ENCODE measurements at regions not wholly inside any gene's neighbourhood (a gene's known extent, or its start where the extent isn't known, plus 50 kb on each side); places are given as distances from the start of the nearest gene placed in this dataset.

- no peak overlapping the region for H3K4me3 ChIP-seq (replicated peaks; ENCODE audit: low read depth, low read length)
- TF ChIP-seq, protein P1, sequence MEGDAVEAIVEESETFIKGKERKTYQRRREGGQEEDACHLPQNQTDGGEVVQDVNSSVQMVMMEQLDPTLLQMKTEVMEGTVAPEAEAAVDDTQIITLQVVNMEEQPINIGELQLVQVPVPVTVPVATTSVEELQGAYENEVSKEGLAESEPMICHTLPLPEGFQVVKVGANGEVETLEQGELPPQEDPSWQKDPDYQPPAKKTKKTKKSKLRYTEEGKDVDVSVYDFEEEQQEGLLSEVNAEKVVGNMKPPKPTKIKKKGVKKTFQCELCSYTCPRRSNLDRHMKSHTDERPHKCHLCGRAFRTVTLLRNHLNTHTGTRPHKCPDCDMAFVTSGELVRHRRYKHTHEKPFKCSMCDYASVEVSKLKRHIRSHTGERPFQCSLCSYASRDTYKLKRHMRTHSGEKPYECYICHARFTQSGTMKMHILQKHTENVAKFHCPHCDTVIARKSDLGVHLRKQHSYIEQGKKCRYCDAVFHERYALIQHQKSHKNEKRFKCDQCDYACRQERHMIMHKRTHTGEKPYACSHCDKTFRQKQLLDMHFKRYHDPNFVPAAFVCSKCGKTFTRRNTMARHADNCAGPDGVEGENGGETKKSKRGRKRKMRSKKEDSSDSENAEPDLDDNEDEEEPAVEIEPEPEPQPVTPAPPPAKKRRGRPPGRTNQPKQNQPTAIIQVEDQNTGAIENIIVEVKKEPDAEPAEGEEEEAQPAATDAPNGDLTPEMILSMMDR (IDR thresholded peaks at IDR 0.05; ENCODE audit: low read depth, low read length, missing control alignments): no peak
- DNase-seq (ENCODE audit: extremely low read depth, low read depth): no peak
Observed at GRCh38 chr7:93048136-93048930, 69.4 kb downstream of the SAMD9 start.

DNA sequence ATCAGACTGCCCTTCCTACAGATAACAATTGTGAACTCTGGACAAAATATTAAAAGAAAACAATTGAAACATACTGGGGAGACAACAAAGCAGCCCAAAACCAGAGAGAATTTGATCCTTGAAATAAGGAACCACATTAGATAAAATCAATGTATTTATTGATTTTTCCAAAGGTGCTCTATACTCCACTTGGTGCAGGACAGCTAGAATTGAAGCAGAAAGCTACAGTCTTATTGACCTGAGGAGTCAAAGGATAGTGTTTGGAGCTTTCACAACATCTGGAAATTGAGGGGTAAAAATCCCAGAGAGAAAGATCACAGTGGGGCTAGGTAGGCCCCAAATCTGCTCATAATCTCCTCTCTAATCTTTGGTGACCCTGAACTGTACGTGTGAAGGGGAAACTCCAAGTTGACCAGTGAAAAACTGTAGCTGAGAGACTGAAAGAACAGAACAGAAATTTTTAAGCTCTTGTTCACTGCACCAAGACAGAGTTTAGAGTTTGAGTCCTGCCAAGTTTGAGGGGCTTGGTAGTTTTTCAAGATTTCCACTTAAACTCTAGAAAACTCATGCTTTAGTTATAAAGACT, 70.2 kb downstream of the SAMD9 start:
- DNase-seq (ENCODE audit: extremely low read depth, low read depth): no peak
- TF ChIP-seq, protein P1 (IDR thresholded peaks at IDR 0.05; ENCODE audit: low read depth, low read length, missing control alignments): no peak
- H3K4me3 ChIP-seq (replicated peaks; ENCODE audit: low read depth, low read length): no peak overlapping the region

DNA sequence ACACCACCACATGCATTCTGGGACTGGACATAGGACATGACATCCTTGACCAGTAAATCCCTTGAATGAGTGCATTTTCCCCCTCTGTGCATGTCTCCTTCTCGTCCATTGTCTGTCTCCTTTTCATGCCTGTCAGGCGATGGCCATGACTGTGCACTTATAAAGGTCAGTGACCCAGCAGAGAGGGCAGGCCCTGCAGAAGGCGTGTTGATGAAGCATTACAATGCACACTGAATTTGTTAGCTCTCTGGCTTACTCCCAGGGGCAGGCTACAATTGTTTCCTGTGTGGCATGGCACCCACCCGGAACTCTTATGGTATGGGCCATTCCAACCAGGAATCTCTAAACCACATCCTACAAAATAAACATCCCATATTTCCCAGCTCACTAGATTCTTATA, 71.1 kb downstream of the SAMD9 start:
- H3K4me3 ChIP-seq (replicated peaks; ENCODE audit: low read depth, low read length): no peak overlapping the region
- DNase-seq (ENCODE audit: extremely low read depth, low read depth): no peak
- TF ChIP-seq, protein P1 (IDR thresholded peaks at IDR 0.05; ENCODE audit: low read depth, low read length, missing control alignments): no peak

- TF ChIP-seq, protein P1 (IDR thresholded peaks at IDR 0.05; ENCODE audit: low read depth, low read length, missing control alignments): no peak
Observed at GRCh38 chr7:93044147-93044810, 73.5 kb downstream of the SAMD9 start.

DNA sequence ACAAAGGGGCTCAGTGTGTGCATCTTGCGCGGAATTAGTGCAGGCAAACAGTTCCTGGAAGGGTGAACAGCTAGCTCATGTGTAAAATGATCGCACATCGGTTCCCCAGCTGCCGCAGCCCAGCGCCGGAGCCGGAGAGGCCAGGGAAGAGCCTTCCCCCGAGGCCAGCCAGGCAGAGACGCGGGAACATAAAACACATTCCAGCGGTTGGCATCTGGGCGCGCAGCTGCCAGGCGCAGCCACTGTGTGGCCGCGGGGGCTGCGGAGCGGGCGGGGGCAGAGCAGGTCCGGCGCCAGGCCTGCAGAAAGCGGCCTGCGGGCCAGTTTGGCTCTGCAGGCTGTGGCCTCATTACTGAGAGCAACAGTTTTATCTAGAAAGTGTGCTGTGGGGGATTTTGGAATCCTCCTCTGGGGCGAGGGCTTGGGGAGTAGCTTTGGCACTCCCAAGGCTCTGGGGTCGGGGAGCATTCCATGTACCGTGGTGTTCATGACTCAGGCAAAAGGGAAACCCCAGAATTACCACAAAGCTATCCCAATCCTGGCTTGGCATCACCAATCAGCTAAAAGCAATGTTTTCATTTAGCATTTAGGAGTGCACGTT, 74.3 kb downstream of the SAMD9 start:
- peak; percentile 49 for DNase-seq (ENCODE audit: extremely low read depth, low read depth)
- TF ChIP-seq, protein P1 (IDR thresholded peaks at IDR 0.05; ENCODE audit: low read depth, low read length, missing control alignments): no peak
- peak overlapping the region; percentile 29 for H3K4me3 ChIP-seq (replicated peaks; ENCODE audit: low read depth, low read length)

More at GRCh38 chr7:93044147-93044810, 73.5 kb downstream of the SAMD9 start:
- H3K4me3 ChIP-seq (replicated peaks; ENCODE audit: low read depth, low read length): no peak overlapping the region
- DNase-seq (ENCODE audit: extremely low read depth, low read depth): no peak

- TF ChIP-seq, protein P1 (IDR thresholded peaks at IDR 0.05; ENCODE audit: low read depth, low read length, missing control alignments): no peak
- no peak overlapping the region for H3K4me3 ChIP-seq (replicated peaks; ENCODE audit: low read depth, low read length)
- DNase-seq (ENCODE audit: extremely low read depth, low read depth): no peak
Observed at GRCh38 chr7:93040355-93040754, 77.4 kb downstream of the SAMD9 start.
